Calu3 (cell line): ENCODE measurements at regions not wholly inside any gene's neighbourhood (a gene's known extent, or its start where the extent isn't known, plus 50 kb on each side); places are given as distances from the start of the nearest gene placed in this dataset.

Source experiments
- BruUV-seq: library from RNA; stranded (reverse); fragments of 400-500 nt; replicated peaks from 2 replicates; lab custom pipeline; 2021; lab: Mats Ljungman, UMichigan
- CTCF ChIA-PET: fragments of 300-600 bp; sonication (Branson Sonifier 250); formaldehyde crosslinking; loops from one replicate; lab custom pipeline; 2022; ENCODE audit warnings: antibody characterized with exemption; lab: Charles Lee
- DNase-seq: peaks from one replicate; pipeline ENCODE4 v3.0.0; 2022
- H3K27ac Mint-ChIP-seq: one replicate; pipeline ENCODE4 v1.8.0; 2022; ENCODE audit warnings: mixed read lengths; ENCODE audit not compliant: unreplicated experiment
- H3K27me3 Mint-ChIP-seq: one replicate; pipeline ENCODE4 v1.8.0; 2022; ENCODE audit warnings: mixed read lengths; ENCODE audit not compliant: unreplicated experiment
- H3K36me3 Mint-ChIP-seq: one replicate; pipeline ENCODE4 v1.8.0; 2022; ENCODE audit warnings: mild to moderate bottlenecking, moderate library complexity, mixed read lengths; ENCODE audit not compliant: insufficient read depth, unreplicated experiment
- H3K4me1 Mint-ChIP-seq: one replicate; pipeline ENCODE4 v1.8.0; 2022; ENCODE audit warnings: mild to moderate bottlenecking, low read depth, mixed read lengths; ENCODE audit not compliant: unreplicated experiment
- H3K4me3 Mint-ChIP-seq: one replicate; pipeline ENCODE4 v1.8.0; 2022; ENCODE audit warnings: mild to moderate bottlenecking, low read depth, moderate library complexity, mixed read lengths; ENCODE audit not compliant: unreplicated experiment
- H3K9me3 Mint-ChIP-seq: one replicate; pipeline ENCODE4 v1.8.0; 2022; ENCODE audit warnings: low read depth, mixed read lengths; ENCODE audit not compliant: unreplicated experiment
- CTCF ChIP-seq: fragments of 200-600 bp; IDR thresholded peaks from one replicate; pipeline ENCODE4 v1.8.0; 2022; ENCODE audit warnings: antibody characterized with exemption; ENCODE audit not compliant: unreplicated experiment
- intact Hi-C: fragments of 100-400 bp; cut with micrococcal nuclease; formaldehyde crosslinking; loops from one replicate; pipeline ENCODE4 v1.10.0; 2022; ENCODE audit not compliant: unreplicated experiment

GRCh38 chr2:14015113-14015630 lies 617.3 kb upstream of the LRATD1 start:
- Mint-ChIP-seq H3K36me3 (no peaks in the 10 kb centered on the region), H3K27ac (no peak overlapping the region), H3K4me1 (no peaks in the 10 kb centered on the region), H3K9me3 (no peaks in the 10 kb centered on the region), H3K27me3 (no peaks in the 10 kb centered on the region), H3K4me3 (no peak overlapping the region)
- no peak for DNase-seq
- no peak for TF ChIP-seq CTCF
- intact Hi-C loops: no loop called here
- CTCF ChIA-PET: no interaction called here
- no TSS peak for BruUV-seq

DNA sequence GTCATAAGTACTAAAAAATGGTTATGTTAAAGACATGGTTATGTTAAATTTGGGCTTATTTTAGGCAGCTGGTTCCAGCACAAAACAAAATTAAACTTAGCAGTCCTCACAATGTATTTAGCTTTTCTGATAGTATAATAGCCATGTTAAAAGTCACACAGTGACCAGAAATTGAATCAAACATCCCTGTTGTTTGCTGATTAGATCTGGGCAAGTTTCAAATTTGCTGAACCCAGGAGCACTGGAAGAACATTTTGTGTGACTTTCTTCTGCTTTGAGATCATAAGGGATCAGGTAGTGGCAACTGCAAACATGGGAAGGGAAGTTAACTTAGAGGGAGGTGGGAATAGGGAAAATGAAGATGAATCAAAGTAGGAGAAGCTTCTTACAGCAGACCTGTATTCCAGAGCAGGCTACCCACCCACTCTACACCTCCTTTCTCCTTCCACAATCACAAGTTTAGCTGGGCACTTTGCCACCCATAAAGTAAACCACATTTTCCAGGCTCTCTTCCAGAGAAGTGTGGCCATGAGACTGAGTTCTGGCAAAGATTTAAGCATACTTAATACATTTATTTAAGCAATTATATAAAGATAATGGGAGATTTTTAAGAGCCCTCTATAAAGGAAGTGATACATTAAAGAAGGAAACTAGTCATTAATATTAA lies 616.1 kb upstream of the LRATD1 start:
- Mint-ChIP-seq H3K27me3 (no peaks in the 10 kb centered on the region), H3K9me3 (no peaks in the 10 kb centered on the region), H3K27ac (no peak overlapping the region), H3K4me3 (no peak overlapping the region), H3K36me3 (no peaks in the 10 kb centered on the region), H3K4me1 (no peaks in the 10 kb centered on the region)
- intact Hi-C loops: no loop called here
- DNase-seq: no peak
- no peak for TF ChIP-seq CTCF
- no TSS peak for BruUV-seq
- CTCF ChIA-PET: no interaction called here

- Mint-ChIP-seq H3K27me3 (no peaks in the 10 kb centered on the region), H3K9me3 (no peaks in the 10 kb centered on the region), H3K4me3 (no peak overlapping the region), H3K36me3 (no peaks in the 10 kb centered on the region), H3K27ac (no peak overlapping the region), H3K4me1 (no peaks in the 10 kb centered on the region)
- intact Hi-C loops: no loop called here
- no peak for DNase-seq
- BruUV-seq: no TSS peak
- no peak for TF ChIP-seq CTCF
- CTCF ChIA-PET: no interaction called here
These were observed 613.9 kb upstream of the LRATD1 start for GRCh38 chr2:14018620-14019019.

- intact Hi-C loops: no loop called here
- no TSS peak for BruUV-seq
These were observed 609.0 kb upstream of the LRATD1 start for GRCh38 chr2:14023558-14023957.

More at GRCh38 chr2:14023558-14023957, 609.0 kb upstream of the LRATD1 start:
- CTCF ChIA-PET: interaction anchor here (0.6 kb wide), 1 partner anchor 15 kb away, joined by 3 read pairs; no protein-coding TSS in a partner anchor
- Mint-ChIP-seq H3K27ac (no peak overlapping the region), H3K27me3 (no peaks in the 10 kb centered on the region), H3K9me3 (no peaks in the 10 kb centered on the region), H3K4me1 (no peaks in the 10 kb centered on the region), H3K4me3 (no peak overlapping the region), H3K36me3 (no peaks in the 10 kb centered on the region)
- TF ChIP-seq CTCF: no peak
- DNase-seq: no peak
